Transverse colon (tissue), 4 donors: ENCODE measurements at regions not wholly inside any gene's neighbourhood (a gene's known extent, or its start where the extent isn't known, plus 50 kb on each side); places are given as distances from the start of the nearest gene placed in this dataset.

Source experiments
- CTCF ChIP-seq, 5 experiments: fragments of 200-600 bp in 3 of 5; fragments of 450-650 bp in 2 of 5; sonication (generic) in 3 of 5; IDR thresholded peaks; 1 replicate in 2 of 5; 2 replicates in 3 of 5; pipeline ENCODE4 v1.5.1; 2016 to 2017; ENCODE audit warnings: antibody characterized with exemption in 5 of 5, inconsistent platforms in 3 of 5, mild to moderate bottlenecking in 2 of 5, moderate library complexity in 1 of 5
- EP300 ChIP-seq: sonication (generic); formaldehyde crosslinking; IDR thresholded peaks from one replicate; pipeline ENCODE4 v1.6.1; 2017; ENCODE audit warnings: antibody characterized with exemption, low read depth
- POLR2A ChIP-seq: fragments of 450-650 bp; IDR thresholded peaks from one replicate; pipeline ENCODE4 v1.6.1; 2016; ENCODE audit warnings: antibody characterized with exemption, mild to moderate bottlenecking, moderate library complexity
- POLR2AphosphoS5 ChIP-seq, 3 donors: sonication (generic); formaldehyde crosslinking; IDR thresholded peaks; one replicate each; pipeline ENCODE4 v1.6.1; 2016; ENCODE audit warnings: antibody characterized with exemption in 3 of 3

GRCh38 chr7:46902463-46902862 is 679.4 kb downstream of the TNS3 start:
- TF ChIP-seq CTCF (IDR thresholded peaks at IDR 0.05) (no peak), POLR2AphosphoS5 (IDR thresholded peaks at IDR 0.05) (no peak), POLR2A (no peak), EP300 (no peak)
